MM.1S (cell line): ENCODE measurements at regions not wholly inside any gene's neighbourhood (a gene's known extent, or its start where the extent isn't known, plus 50 kb on each side); places are given as distances from the start of the nearest gene placed in this dataset.

Experiments
- EZH2 ChIP-seq: fragments of 300-600 bp; sonication (generic); optimal IDR thresholded peaks from 2 replicates; pipeline ENCODE3; 2017; ENCODE audit warnings: low read depth, mild to moderate bottlenecking, antibody characterized with exemption, low read length, mixed read lengths
- TF ChIP-seq, protein P1 (sequence below): fragments of 300-600 bp; sonication (generic); IDR thresholded peaks from 2 replicates; pipeline ENCODE4 v1.5.1; 2016; ENCODE audit warnings: antibody characterized with exemption, low read length, mixed read lengths

DNA sequence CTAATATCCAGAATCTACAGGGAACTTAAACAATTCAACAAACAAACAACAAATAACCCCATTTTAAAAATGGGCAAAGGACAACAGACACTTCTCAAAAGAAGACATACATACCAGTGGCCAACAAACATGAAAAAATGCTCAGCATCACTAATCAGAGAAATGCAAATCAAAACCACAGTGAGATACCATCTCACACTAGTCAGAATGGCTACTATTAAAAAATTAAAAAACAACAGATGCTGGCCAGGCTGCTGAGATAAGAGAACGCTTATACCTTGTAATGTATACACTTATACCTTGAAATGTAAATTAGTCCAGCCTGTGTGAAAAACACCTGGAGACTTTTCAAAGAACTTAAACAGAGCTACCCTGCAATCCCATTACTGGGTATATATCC is 166.8 kb downstream of the IBTK start:
- TF ChIP-seq, protein P1, sequence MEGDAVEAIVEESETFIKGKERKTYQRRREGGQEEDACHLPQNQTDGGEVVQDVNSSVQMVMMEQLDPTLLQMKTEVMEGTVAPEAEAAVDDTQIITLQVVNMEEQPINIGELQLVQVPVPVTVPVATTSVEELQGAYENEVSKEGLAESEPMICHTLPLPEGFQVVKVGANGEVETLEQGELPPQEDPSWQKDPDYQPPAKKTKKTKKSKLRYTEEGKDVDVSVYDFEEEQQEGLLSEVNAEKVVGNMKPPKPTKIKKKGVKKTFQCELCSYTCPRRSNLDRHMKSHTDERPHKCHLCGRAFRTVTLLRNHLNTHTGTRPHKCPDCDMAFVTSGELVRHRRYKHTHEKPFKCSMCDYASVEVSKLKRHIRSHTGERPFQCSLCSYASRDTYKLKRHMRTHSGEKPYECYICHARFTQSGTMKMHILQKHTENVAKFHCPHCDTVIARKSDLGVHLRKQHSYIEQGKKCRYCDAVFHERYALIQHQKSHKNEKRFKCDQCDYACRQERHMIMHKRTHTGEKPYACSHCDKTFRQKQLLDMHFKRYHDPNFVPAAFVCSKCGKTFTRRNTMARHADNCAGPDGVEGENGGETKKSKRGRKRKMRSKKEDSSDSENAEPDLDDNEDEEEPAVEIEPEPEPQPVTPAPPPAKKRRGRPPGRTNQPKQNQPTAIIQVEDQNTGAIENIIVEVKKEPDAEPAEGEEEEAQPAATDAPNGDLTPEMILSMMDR = no peak
- TF ChIP-seq EZH2 = no peak
